ENCODE measurements at regions not wholly inside any gene's neighbourhood (a gene's known extent, or its start where the extent isn't known, plus 50 kb on each side); places are given as distances from the start of the nearest gene placed in this dataset.
"Not testable (repeated sequence)": the region's sequence is repeated elsewhere in the genome, so short reads cannot be mapped to it uniquely, and the experiment has no call there.

- TF ChIP-seq POLR2A (IDR thresholded peaks at IDR 0.05) (no peak), CTCF (IDR thresholded peaks at IDR 0.05) (no peak)
- intact Hi-C loops (cut with DNase I): no loop called here
- Histone ChIP-seq H3K4me3 (no peak overlapping the region), H3K27me3 (no peaks in the 10 kb centered on the region), H3K36me3 (replicated peaks in 1 of 2) (no peaks in the 10 kb centered on the region), H3K9me3 (replicated peaks in 1 of 3) (no peaks in the 10 kb centered on the region), H3K27ac (no peak overlapping the region), H3K4me1 (replicated peaks in 1 of 2) (peaks cover 0 to 3% of the 10 kb centered on the region in 2 donors)
- DNase-seq: no peak
Measured at GRCh38 chr5:159498630-159499029, 168.3 kb upstream of the IL12B start.

GRCh38 chr5:159502116-159502515 lies 171.8 kb upstream of the IL12B start:
- intact Hi-C loops (cut with DNase I); H3K9me3 ChIP-seq (replicated peaks in 1 of 3); H3K36me3 ChIP-seq (replicated peaks in 1 of 2); H3K27ac ChIP-seq; H3K27me3 ChIP-seq; H3K4me3 ChIP-seq; DNase-seq: not testable (repeated sequence)
- peaks cover 7 to 26% of the 10 kb centered on the region in 2 donors for H3K4me1 ChIP-seq (replicated peaks in 1 of 2)
- 90 to 97% (median 94%) methylated on average over 3 to 4 of the region's 4 CpGs for WGBS, 4 donors

- no peak for TF ChIP-seq POLR2A (IDR thresholded peaks at IDR 0.05)
- no peak for TF ChIP-seq CTCF (IDR thresholded peaks at IDR 0.05)
- Histone ChIP-seq H3K4me1 (replicated peaks in 1 of 2) (peaks cover 7 to 26% of the 10 kb centered on the region in 2 donors), H3K27ac (peak overlapping the region in 2 of 5 donors; percentile 86 to 87), H3K4me3 (no peak overlapping the region), H3K36me3 (replicated peaks in 1 of 2) (no peaks in the 10 kb centered on the region), H3K9me3 (replicated peaks in 1 of 3) (no peaks in the 10 kb centered on the region), H3K27me3 (no peaks in the 10 kb centered on the region)
- intact Hi-C loops (cut with DNase I): no loop called here
- WGBS, 4 donors: 88 to 94% (median 91%) methylated on average over 4 of the region's 4 CpGs
- DNase-seq: no peak
Measured at GRCh38 chr5:159503236-159503635, 172.9 kb upstream of the IL12B start.

- H3K27me3 ChIP-seq: no peaks in the 10 kb centered on the region
- peak overlapping the region; percentile 51 to 87 (median 66) for H3K27ac ChIP-seq
- H3K9me3 ChIP-seq (replicated peaks in 1 of 3): no peaks in the 10 kb centered on the region
- TF ChIP-seq POLR2A (IDR thresholded peaks at IDR 0.05): no peak
- no peak for TF ChIP-seq CTCF (IDR thresholded peaks at IDR 0.05)
- no peaks in the 10 kb centered on the region for H3K36me3 ChIP-seq (replicated peaks in 1 of 2)
- DNase-seq: peak in 5 of 7 donors; percentile 31 to 67 (median 54)
- peaks cover 7 to 26% of the 10 kb centered on the region in 2 donors for H3K4me1 ChIP-seq (replicated peaks in 1 of 2)
- H3K4me3 ChIP-seq: no peak overlapping the region
- intact Hi-C loops (cut with DNase I): no loop called here
- 8 to 16% (median 12%) methylated on average over 2 of the region's 2 CpGs for WGBS, 4 donors
Measured at GRCh38 chr5:159504106-159504856, 174.0 kb upstream of the IL12B start.

GRCh38 chr5:159504857-159505304 lies 174.6 kb upstream of the IL12B start:
- H3K4me3 ChIP-seq: no peak overlapping the region
- H3K9me3 ChIP-seq (replicated peaks in 1 of 3): no peaks in the 10 kb centered on the region
- no peaks in the 10 kb centered on the region for H3K27me3 ChIP-seq
- peaks cover 7 to 26% of the 10 kb centered on the region in 2 donors for H3K4me1 ChIP-seq (replicated peaks in 1 of 2)
- intact Hi-C loops (cut with DNase I): loop anchor here in 1 of 2 donors (5.0 kb wide), 1 partner anchor 53 kb away; no protein-coding TSS in a partner anchor
- H3K36me3 ChIP-seq (replicated peaks in 1 of 2): no peaks in the 10 kb centered on the region
- TF ChIP-seq POLR2A (IDR thresholded peaks at IDR 0.05): no peak
- no peak for TF ChIP-seq CTCF (IDR thresholded peaks at IDR 0.05)
- peak; percentile 42 to 72 (median 56) for DNase-seq
- peak overlapping the region; percentile 51 to 87 (median 66) for H3K27ac ChIP-seq
- WGBS, 4 donors: 4 to 7% (median 7%) methylated on average over 7 of the region's 7 CpGs
